Activated CD8-positive, alpha-beta memory T cell treated with anti-CD3 and anti-CD28 coated beads, Interleukin-2, amount 50 U/mL, for 1 hour (primary cell): ENCODE measurements at regions not wholly inside any gene's neighbourhood (a gene's known extent, or its start where the extent isn't known, plus 50 kb on each side); places are given as distances from the start of the nearest gene placed in this dataset.

ENCODE experiments used
- DNase-seq: peaks from one replicate; pipeline ENCODE4 v3.0.0-alpha.2; 2020; ENCODE audit errors: extremely low read depth

DNA sequence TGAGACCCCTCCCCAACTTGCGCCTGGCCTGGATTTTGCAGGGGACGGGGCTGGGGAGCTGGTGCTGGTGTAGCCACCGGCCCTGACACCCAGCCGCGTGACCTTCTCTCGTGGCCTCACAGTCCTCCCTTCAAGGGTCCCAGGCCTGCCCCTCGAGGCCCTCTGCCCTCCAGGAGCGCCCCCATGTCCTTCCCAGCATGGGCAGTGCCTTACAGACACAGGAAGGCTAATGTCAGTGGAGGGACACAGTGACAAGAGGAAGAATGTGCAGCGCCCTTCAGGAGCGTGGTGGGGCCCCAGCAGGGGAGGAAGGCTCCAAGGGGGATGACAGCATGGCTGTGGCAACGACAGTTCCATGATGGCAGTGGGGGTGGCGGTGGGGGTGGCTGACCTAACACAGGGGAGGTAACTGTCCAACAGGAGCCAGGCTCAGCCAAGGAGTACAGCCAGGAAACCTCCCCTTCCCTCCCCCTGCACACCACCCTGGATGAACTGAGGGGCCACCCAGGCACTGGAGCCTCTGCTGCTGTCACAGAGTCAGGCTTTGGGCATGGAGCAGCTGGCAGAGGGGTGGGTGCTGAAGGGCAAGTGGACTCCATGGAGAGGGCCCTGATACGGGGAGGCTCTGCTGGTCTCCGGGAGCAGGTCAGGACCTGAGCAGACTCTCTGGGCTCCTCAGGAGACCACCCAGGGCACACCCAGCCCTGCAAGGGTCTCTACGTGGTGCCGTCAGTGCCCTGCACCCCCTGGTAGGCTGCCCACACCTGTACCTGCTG lies 76.0 kb upstream of the RET start:
- no peak for DNase-seq

GRCh38 chr10:43001427-43001795 lies 75.5 kb upstream of the RET start:
- DNase-seq: no peak

DNA sequence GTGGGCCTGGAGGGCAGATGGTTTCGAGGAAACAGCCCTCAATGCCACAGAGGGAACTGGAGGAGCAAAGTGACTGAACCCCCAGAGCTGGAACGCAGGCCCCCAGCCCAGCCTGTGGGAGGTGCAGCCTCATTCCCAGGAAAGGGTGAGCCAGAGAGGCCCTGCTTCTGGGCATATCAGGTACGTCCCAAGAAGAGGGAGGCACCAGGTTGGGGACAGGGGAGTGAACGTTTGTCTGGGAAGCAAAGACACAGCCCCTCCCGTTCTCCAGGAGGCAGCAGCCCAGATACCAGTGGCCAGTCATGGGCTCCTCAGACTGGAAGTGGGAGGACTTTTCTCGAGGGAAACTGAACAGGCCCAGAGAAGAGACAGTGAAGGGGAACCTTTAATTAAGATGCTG lies 74.3 kb upstream of the RET start:
- DNase-seq: no peak

DNA sequence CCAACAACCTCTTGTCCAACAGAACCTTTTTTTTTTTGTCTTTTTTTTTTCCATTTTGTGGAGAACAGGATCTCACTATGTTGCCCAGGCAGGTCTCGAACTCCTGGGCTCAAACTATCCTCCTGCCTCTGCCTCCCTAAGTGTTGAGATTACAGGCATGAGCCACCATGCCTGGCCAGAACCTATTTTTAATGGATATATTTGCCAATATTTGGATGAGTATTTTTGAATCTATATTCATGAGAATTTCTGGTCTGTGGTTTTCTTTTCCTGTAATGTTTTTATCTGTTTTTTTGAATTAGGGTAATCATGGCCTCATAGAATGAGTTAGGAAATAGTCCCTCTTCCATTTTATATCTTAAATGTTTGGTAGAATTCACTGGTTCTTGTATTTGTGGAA lies 70.4 kb upstream of the RET start:
- DNase-seq: no peak

- no peak for DNase-seq
Measured at GRCh38 chr10:43012578-43012977, 64.3 kb upstream of the RET start.

GRCh38 chr10:43013065-43013464 lies 63.8 kb upstream of the RET start:
- no peak for DNase-seq

DNA sequence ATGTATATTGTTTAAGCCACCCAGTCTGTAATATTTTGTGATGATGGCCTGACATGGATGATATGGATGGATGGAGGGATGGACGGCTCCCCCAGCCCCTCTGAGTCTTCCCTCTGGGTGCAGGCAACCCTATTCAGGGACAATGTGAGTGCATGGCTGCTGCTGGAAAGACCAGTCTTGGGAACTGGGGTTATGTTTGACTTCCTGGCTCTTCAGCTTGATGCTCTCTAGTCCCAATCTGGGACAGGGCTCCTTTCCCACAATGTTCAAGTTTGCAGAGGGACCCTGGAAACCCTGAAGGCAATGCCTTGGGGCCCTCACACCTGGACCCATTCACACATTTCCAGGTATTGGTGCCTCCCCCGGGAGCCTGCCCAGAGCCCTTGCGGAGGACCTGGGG lies 52.3 kb upstream of the RET start:
- DNase-seq: no peak

DNA sequence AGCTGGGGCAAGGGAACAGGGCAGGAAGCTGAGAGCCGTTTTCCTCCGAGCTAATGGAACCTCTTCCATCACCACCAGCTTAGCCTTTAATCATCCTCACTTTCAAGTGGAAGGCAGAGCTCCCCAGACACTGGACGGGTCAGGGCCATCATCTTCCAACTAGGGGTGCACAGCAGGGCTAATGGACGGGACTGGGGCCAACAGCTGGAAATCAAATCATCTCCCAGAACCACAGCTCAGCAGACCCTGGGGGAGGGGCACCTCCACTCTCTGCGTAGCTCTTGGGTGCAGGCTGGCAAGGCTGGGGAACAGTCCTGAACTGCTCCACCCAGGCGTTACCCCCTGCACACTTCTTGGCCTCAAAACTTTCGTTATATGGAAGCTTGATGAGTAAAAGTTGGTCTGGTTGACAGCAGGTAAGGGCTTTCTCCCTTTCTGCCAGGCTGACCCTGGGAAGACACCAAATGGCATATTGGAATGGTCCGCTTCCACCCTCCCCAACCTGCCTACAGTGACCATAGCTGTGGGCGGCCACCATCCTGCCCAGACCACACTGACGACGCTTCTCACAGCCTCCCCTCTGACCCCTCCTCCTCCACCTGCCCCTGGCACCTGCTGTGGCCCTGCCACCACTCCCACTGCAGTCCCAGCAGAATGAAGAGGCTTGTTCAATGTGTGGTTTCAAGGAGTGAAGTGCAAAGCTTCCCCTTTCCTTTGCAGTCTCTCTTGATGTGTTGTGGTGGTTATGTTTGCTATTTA lies 51.7 kb upstream of the RET start:
- no peak for DNase-seq

DNA sequence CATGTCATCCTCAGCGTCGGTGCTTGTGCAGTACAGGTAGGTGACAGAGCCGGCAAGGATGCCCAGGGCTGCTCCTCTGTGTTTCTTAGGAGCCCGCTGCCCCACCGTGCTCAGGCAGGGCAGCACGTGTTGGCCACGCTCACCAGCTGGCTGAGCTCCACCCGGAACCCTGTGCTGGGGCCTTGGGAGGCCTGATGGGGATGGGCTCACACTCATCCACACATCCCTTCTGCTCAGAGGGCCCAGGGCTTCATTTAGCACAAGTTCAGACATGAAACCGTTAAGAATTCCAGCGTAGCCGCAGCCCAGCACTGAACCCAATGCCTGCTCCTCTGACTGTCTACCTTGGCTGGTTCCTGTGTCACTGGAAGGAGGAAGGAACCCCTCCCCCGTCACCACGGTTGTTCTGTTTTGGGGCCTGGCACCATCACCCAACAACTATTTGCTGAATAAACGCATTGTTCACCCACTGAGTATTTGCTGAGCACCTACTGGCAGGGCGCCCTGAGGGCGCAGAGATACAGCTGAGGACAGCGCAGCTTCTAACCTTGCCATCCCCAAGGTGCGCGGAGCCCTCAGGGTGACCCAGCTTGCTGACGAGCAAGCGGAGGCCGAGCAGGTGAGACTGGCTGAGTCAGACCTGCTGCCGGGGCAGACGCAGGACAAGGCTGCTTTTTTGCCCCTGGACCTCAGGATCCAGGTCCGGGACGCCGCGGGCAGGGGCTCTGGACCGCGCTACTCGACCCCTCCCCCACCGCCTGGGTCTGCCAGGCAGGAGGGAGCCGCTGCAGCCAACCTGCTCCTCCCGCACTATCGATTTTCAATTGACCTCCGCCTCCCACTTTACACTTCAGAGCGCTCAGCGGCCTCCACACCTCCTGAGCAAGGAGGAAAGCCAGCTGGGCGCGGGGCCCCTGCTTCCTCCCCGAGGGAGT lies 50.6 kb upstream of the RET start:
- no peak for DNase-seq
